GM12878 (cell line): ENCODE measurements at regions not wholly inside any gene's neighbourhood (a gene's known extent, or its start where the extent isn't known, plus 50 kb on each side); places are given as distances from the start of the nearest gene placed in this dataset.

Experiments used
- ATAC-seq: fragments of 200-7000 bp; cut with Tn5 transposase; 3 replicates; pipeline ENCODE4 v1.9.1; 2020; ENCODE audit warnings: mild to moderate bottlenecking, moderate library complexity
- BruUV-seq: library from RNA; stranded (reverse); fragments of 400-500 nt; replicated peaks from 2 replicates; lab custom pipeline; 2021; lab: Mats Ljungman, UMichigan
- CTCF ChIA-PET: fragments of 300-600 bp; sonication (Branson Sonifier 250); formaldehyde crosslinking; extraction: SDS; loops from one replicate; lab custom pipeline; 2021; ENCODE audit warnings: inconsistent platforms; lab: Yijun Ruan, JAX
- POLR2A ChIA-PET: fragments of 350-600 bp; formaldehyde crosslinking; extraction: SDS; loops from one replicate; lab custom pipeline; 2021; ENCODE audit warnings: inconsistent platforms; lab: Charles Lee
- RAD21 ChIA-PET: fragments of 300-600 bp; sonication (Branson Sonifier 250); formaldehyde crosslinking; loops from one replicate; lab custom pipeline; 2023; ENCODE audit warnings: antibody characterized with exemption; ENCODE audit not compliant: unreplicated experiment; lab: Charles Lee
- SMC1A ChIA-PET: fragments of 300-600 bp; sonication (Branson Sonifier 250); formaldehyde crosslinking; loops from one replicate; lab custom pipeline; 2023; ENCODE audit not compliant: unreplicated experiment, uncharacterized antibody; lab: Charles Lee
- DNase-seq: peaks from one replicate; pipeline ENCODE4 v3.0.0-alpha.2; 2011; ENCODE audit warnings: low read depth, low spot score
- FAIRE-seq: peaks from 3 replicates; lab custom pipeline; 2011; peaks lifted over from hg19 to GRCh38; lab: Jason Lieb, UNC
- H2AFZ ChIP-seq: 2 replicates; pipeline ENCODE4 v1.6.0; 2011; ENCODE audit warnings: low read depth, low read length, control low read depth; ENCODE audit not compliant: control insufficient read depth
- H3K27ac ChIP-seq: 2 replicates; pipeline ENCODE4 v1.5.1; 2011; ENCODE audit warnings: control low read depth; ENCODE audit not compliant: control insufficient read depth, insufficient read depth
- H3K27me3 ChIP-seq, 2 experiments: replicated peaks in 1 of 2; 2 replicates each; pipeline versions ENCODE4 v1.6.0 to v1.6.1; 2011; ENCODE audit warnings: low read length in 1 of 2; ENCODE audit not compliant: control insufficient read depth in 2 of 2, insufficient read depth in 2 of 2
- H3K36me3 ChIP-seq, 2 experiments: 2 replicates each; pipeline ENCODE4 v1.5.1; 2011; ENCODE audit warnings: low read length in 1 of 2; ENCODE audit not compliant: control insufficient read depth in 2 of 2, insufficient read depth in 2 of 2
- H3K4me1 ChIP-seq: 2 replicates; pipeline ENCODE4 v1.6.1; 2011; ENCODE audit warnings: mild to moderate bottlenecking, low read length, moderate library complexity, mixed read lengths; ENCODE audit not compliant: control insufficient read depth, insufficient read depth
- H3K4me2 ChIP-seq: 2 replicates; pipeline ENCODE4 v1.6.0; 2011; ENCODE audit warnings: control low read depth; ENCODE audit not compliant: control insufficient read depth, insufficient read depth
- H3K4me3 ChIP-seq: fragments of 200-600 bp; sonication (generic); 2 replicates; pipeline ENCODE4 v1.5.1; 2016
- H3K79me2 ChIP-seq: 2 replicates; pipeline ENCODE4 v1.6.0; 2011; ENCODE audit warnings: low read length; ENCODE audit not compliant: control insufficient read depth, insufficient read depth
- H3K9ac ChIP-seq: 2 replicates; pipeline ENCODE4 v1.8.0; 2011; ENCODE audit warnings: low read length, control low read depth, mixed read lengths; ENCODE audit not compliant: control insufficient read depth, insufficient read depth
- H3K9me3 ChIP-seq: replicated peaks from 3 replicates; pipeline ENCODE4 v1.5.1; 2011; ENCODE audit warnings: mild to moderate bottlenecking, low read length; ENCODE audit not compliant: control insufficient read depth, insufficient read depth
- H4K20me1 ChIP-seq: 2 replicates; pipeline ENCODE4 v1.6.0; 2011; ENCODE audit not compliant: control insufficient read depth, insufficient read depth
- ATF7 ChIP-seq: fragments of 450-650 bp; IDR thresholded peaks from 2 replicates; pipeline ENCODE4 v1.6.1; 2016; ENCODE audit warnings: low read depth, mild to moderate bottlenecking
- EED ChIP-seq: sonication (generic); IDR thresholded peaks from 2 replicates; pipeline ENCODE4 v1.6.1; 2016; ENCODE audit warnings: antibody characterized with exemption, low read depth
- IKZF1 ChIP-seq: fragments of 450-650 bp; conservative IDR thresholded peaks from 2 replicates; pipeline ENCODE4 v1.6.1; 2017; ENCODE audit warnings: antibody characterized with exemption, mild to moderate bottlenecking
- IRF4 ChIP-seq: IDR thresholded peaks from 2 replicates; pipeline ENCODE4 v1.6.1; 2011; ENCODE audit warnings: low read depth, low read length
- MTA2 ChIP-seq: fragments of 450-650 bp; IDR thresholded peaks from 2 replicates; pipeline ENCODE4 v1.6.1; 2016; ENCODE audit warnings: low read depth, mild to moderate bottlenecking, moderate library complexity
- MYB ChIP-seq: fragments of 150-350 bp; IDR thresholded peaks from 2 replicates; pipeline ENCODE4 v1.6.1; 2014; ENCODE audit warnings: mild to moderate bottlenecking, low read depth, low read length, borderline replicate concordance
- PML ChIP-seq: IDR thresholded peaks from 2 replicates; pipeline ENCODE4 v1.6.1; 2012; ENCODE audit warnings: low read length, inconsistent platforms
- POU2F2 ChIP-seq: IDR thresholded peaks from 3 replicates; pipeline ENCODE4 v1.6.1; 2011; ENCODE audit warnings: low read depth, mild to moderate bottlenecking, low read length, borderline replicate concordance
- RAD51 ChIP-seq: fragments of 450-650 bp; IDR thresholded peaks from 2 replicates; pipeline ENCODE4 v1.6.1; 2016; ENCODE audit warnings: moderate library complexity, mild to moderate bottlenecking, inconsistent platforms
- RELA ChIP-seq: fragments of 450-650 bp; IDR thresholded peaks from 2 replicates; pipeline ENCODE4 v1.8.0; 2014; ENCODE audit warnings: borderline replicate concordance; ENCODE audit not compliant: partially characterized antibody
- SIN3A ChIP-seq: IDR thresholded peaks from 2 replicates; pipeline ENCODE4 v1.6.1; 2012; ENCODE audit warnings: low read depth, low read length, improper control_type of control experiment
- SUZ12 ChIP-seq: fragments of 200-600 bp; sonication (generic); IDR thresholded peaks from one replicate; pipeline ENCODE4 v1.6.1; 2018; ENCODE audit warnings: antibody characterized with exemption, mild to moderate bottlenecking; ENCODE audit not compliant: unreplicated experiment
- WGBS: methylation state at CpG from one replicate; pipeline ENCODE4 v1.1.6; 2016; ENCODE audit warnings: low lambda C conversion rate; ENCODE audit not compliant: insufficient replicate concordance, insufficient coverage; ENCODE audit errors: missing lambda C conversion rate; 5-methylcytosine and 5-hydroxymethylcytosine counted together
- in situ Hi-C: fragments of 300-500 bp; cut with MboI; formaldehyde crosslinking; loops from 9 replicates; pipeline ENCODE4 v1.14.3; 2018; ENCODE audit warnings: mixed read lengths
- intact Hi-C: fragments of 100-400 bp; cut with micrococcal nuclease; formaldehyde crosslinking; loops from one replicate; pipeline ENCODE4 v1.14.2; 2022; ENCODE audit not compliant: unreplicated experiment
- TF ChIP-seq, protein P1 (sequence below): IDR thresholded peaks from 2 replicates; pipeline ENCODE4 v1.6.1; 2012; ENCODE audit warnings: mild to moderate bottlenecking, low read depth, low read length
- TF ChIP-seq, protein P2 (sequence below): fragments of 450-650 bp; IDR thresholded peaks from 2 replicates; pipeline ENCODE4 v1.6.1; 2018; ENCODE audit warnings: mild to moderate bottlenecking, low read depth, moderate library complexity; ENCODE audit not compliant: partially characterized antibody
- TF ChIP-seq, protein P3 (sequence below): IDR thresholded peaks from 2 replicates; pipeline ENCODE4 v1.6.1; 2011; ENCODE audit warnings: low read depth, low read length, improper control_type of control experiment, borderline replicate concordance

DNA sequence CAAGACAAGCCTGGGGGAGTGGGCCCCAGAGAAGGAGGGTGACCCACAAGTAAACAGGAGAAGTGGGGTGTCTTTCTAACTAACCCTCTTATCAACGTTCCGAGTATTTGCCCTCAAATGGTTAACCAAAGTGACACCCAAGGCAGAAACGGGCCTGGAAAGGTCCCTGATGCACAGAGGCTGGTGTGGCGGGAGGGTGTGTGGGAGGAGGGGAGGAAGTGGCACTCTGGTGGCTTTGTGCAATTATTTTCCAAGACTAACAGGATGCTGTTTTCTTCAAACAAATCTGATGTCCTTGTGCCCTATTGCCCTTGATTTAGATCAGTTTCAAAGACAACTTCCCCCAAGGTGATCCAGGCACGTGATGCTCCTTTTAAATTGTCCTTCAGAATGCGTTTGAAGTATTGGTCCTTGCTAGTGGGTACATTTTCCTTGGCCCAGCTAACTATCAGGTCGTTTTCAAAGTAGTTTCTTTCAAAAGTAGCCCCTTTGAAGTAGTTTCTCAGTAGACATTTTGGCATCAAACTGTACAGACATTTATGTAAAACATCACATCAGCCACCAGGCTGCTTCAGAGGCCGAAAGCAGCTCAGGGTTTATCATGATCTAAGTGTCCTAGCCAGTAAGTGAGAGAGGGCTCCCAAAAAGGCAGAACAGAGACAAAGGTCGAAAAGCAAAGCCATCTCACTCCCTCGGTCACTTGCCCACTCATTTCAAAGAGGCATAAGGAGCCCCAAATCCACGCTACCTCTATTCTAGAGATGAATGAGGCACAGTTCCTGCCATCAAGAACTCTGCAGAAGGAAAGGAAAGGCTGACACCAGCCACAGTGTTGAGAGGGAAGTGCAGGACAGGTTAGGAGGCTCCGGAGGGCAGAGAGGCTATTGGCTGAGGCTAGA, 371.1 kb upstream of the ID2 start:
- WGBS, result 72% methylated on average over 12 of the region's 12 CpGs
- POLR2A ChIA-PET, result interaction anchor here (1.0 to 4.2 kb wide), 4 partner anchors 8 to 371 kb away, joined by 3 to 36 read pairs (median 19); partner anchors contain the start of gene ID2
- Histone ChIP-seq H3K27ac (no peak overlapping the region), H3K27me3 (no peaks in the 10 kb centered on the region), H4K20me1 (no peaks in the 10 kb centered on the region), H3K9ac (no peak overlapping the region), H3K79me2 (no peaks in the 10 kb centered on the region), H2AFZ (peak overlapping the region; percentile 30), H3K36me3 (no peaks in the 10 kb centered on the region), H3K4me3 (no peak overlapping the region), H3K4me2 (no peak overlapping the region), H3K4me1 (peaks cover 69% of the 10 kb centered on the region), H3K9me3 (no peaks in the 10 kb centered on the region)
- SMC1A ChIA-PET, result interaction anchor here (0.8 to 16.5 kb wide), 15 partner anchors 10 to 883 kb away, joined by 3 to 352 read pairs (median 5); no protein-coding TSS in a partner anchor
- in situ Hi-C loops (no loop called here), intact Hi-C loops (no loop called here)
- CTCF ChIA-PET, result interaction anchor here (1.3 to 4.2 kb wide), 3 partner anchors 9 to 884 kb away, joined by 4 to 25 read pairs (median 6); no protein-coding TSS in a partner anchor
- RAD21 ChIA-PET, result interaction anchor here (0.6 to 8.4 kb wide), 12 partner anchors 9 to 1200 kb away, joined by 3 to 138 read pairs (median 9); no protein-coding TSS in a partner anchor
- ATAC-seq (peak; percentile 2), FAIRE-seq (no peak), DNase-seq (no peak)
- no TSS peak for BruUV-seq
- TF ChIP-seq RAD51 (peak; percentile 42; the same call in 1 of the 2 replicates), SIN3A (no peak), SUZ12 (no peak), MTA2 (peak; percentile 66; the same call in 1 of the 2 replicates), IRF4 (no peak), PML (no peak), MYB (no peak), POU2F2 (no peak), RELA (no peak), IKZF1 (peak; percentile 78), EED (peak; percentile 43; the same call in 1 of the 2 replicates), ATF7 (no peak)
- TF ChIP-seq, protein P1, sequence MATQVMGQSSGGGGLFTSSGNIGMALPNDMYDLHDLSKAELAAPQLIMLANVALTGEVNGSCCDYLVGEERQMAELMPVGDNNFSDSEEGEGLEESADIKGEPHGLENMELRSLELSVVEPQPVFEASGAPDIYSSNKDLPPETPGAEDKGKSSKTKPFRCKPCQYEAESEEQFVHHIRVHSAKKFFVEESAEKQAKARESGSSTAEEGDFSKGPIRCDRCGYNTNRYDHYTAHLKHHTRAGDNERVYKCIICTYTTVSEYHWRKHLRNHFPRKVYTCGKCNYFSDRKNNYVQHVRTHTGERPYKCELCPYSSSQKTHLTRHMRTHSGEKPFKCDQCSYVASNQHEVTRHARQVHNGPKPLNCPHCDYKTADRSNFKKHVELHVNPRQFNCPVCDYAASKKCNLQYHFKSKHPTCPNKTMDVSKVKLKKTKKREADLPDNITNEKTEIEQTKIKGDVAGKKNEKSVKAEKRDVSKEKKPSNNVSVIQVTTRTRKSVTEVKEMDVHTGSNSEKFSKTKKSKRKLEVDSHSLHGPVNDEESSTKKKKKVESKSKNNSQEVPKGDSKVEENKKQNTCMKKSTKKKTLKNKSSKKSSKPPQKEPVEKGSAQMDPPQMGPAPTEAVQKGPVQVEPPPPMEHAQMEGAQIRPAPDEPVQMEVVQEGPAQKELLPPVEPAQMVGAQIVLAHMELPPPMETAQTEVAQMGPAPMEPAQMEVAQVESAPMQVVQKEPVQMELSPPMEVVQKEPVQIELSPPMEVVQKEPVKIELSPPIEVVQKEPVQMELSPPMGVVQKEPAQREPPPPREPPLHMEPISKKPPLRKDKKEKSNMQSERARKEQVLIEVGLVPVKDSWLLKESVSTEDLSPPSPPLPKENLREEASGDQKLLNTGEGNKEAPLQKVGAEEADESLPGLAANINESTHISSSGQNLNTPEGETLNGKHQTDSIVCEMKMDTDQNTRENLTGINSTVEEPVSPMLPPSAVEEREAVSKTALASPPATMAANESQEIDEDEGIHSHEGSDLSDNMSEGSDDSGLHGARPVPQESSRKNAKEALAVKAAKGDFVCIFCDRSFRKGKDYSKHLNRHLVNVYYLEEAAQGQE, result no peak
- TF ChIP-seq, protein P2, sequence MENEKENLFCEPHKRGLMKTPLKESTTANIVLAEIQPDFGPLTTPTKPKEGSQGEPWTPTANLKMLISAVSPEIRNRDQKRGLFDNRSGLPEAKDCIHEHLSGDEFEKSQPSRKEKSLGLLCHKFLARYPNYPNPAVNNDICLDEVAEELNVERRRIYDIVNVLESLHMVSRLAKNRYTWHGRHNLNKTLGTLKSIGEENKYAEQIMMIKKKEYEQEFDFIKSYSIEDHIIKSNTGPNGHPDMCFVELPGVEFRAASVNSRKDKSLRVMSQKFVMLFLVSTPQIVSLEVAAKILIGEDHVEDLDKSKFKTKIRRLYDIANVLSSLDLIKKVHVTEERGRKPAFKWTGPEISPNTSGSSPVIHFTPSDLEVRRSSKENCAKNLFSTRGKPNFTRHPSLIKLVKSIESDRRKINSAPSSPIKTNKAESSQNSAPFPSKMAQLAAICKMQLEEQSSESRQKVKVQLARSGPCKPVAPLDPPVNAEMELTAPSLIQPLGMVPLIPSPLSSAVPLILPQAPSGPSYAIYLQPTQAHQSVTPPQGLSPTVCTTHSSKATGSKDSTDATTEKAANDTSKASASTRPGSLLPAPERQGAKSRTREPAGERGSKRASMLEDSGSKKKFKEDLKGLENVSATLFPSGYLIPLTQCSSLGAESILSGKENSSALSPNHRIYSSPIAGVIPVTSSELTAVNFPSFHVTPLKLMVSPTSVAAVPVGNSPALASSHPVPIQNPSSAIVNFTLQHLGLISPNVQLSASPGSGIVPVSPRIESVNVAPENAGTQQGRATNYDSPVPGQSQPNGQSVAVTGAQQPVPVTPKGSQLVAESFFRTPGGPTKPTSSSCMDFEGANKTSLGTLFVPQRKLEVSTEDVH, result no peak
- TF ChIP-seq, protein P3, sequence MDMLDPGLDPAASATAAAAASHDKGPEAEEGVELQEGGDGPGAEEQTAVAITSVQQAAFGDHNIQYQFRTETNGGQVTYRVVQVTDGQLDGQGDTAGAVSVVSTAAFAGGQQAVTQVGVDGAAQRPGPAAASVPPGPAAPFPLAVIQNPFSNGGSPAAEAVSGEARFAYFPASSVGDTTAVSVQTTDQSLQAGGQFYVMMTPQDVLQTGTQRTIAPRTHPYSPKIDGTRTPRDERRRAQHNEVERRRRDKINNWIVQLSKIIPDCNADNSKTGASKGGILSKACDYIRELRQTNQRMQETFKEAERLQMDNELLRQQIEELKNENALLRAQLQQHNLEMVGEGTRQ, result no peak; the same call in 1 of the 2 replicates
